Prostate gland (tissue), 2 donors: ENCODE measurements at regions not wholly inside any gene's neighbourhood (a gene's known extent, or its start where the extent isn't known, plus 50 kb on each side); places are given as distances from the start of the nearest gene placed in this dataset.

ENCODE experiments used
- DNase-seq: peaks from one replicate; pipeline ENCODE4 v3.0.0-alpha.2; 2019; ENCODE audit warnings: low spot score
- H3K27ac ChIP-seq, 2 donors: fragments of 200-600 bp; sonication (generic); 2 replicates each; pipeline ENCODE4 v1.5.1; 2017 to 2019
- H3K27me3 ChIP-seq: fragments of 200-600 bp; sonication (generic); replicated peaks from 2 replicates; pipeline ENCODE4 v1.5.1; 2019; ENCODE audit not compliant: insufficient read depth
- H3K36me3 ChIP-seq, 2 donors: fragments of 200-600 bp; sonication (generic); 1 replicate in 1 of 2; 2 replicates in 1 of 2; pipeline versions ENCODE4 v1.5.1 to v1.8.1; 2017 to 2019
- H3K4me1 ChIP-seq: fragments of 200-600 bp; sonication (generic); replicated peaks from 2 replicates; pipeline ENCODE4 v1.5.1; 2019
- H3K4me3 ChIP-seq, 2 donors: fragments of 200-600 bp; sonication (generic); 2 replicates each; pipeline ENCODE4 v1.5.1; 2017 to 2019
- H3K9me3 ChIP-seq: fragments of 200-600 bp; sonication (generic); 2 replicates; pipeline ENCODE4 v1.5.1; 2017
- POLR2A ChIP-seq: fragments of 450-650 bp; IDR thresholded peaks from one replicate; pipeline ENCODE4 v1.6.1; 2016; ENCODE audit warnings: antibody characterized with exemption, mild to moderate bottlenecking
- POLR2AphosphoS5 ChIP-seq: sonication (generic); formaldehyde crosslinking; IDR thresholded peaks from one replicate; pipeline ENCODE4 v1.6.1; 2017; ENCODE audit warnings: antibody characterized with exemption
- WGBS: methylation state at CpG from one replicate; pipeline ENCODE4 v1.1.5; 2018; 5-methylcytosine and 5-hydroxymethylcytosine counted together
- intact Hi-C: fragments of 100-400 bp; cut with DNase I; formaldehyde crosslinking; loops from one replicate; pipeline ENCODE4 v1.14.2; 2022
- TF ChIP-seq, protein P1 (sequence below), 4 experiments: fragments of 200-600 bp in 2 of 4; fragments of 450-650 bp in 2 of 4; sonication (generic) in 2 of 4; IDR thresholded peaks; 1 replicate in 3 of 4; 2 replicates in 1 of 4; pipeline ENCODE4 v1.5.1; 2016 to 2019; ENCODE audit warnings: antibody characterized with exemption in 4 of 4, mild to moderate bottlenecking in 2 of 4, moderate library complexity in 2 of 4

DNA sequence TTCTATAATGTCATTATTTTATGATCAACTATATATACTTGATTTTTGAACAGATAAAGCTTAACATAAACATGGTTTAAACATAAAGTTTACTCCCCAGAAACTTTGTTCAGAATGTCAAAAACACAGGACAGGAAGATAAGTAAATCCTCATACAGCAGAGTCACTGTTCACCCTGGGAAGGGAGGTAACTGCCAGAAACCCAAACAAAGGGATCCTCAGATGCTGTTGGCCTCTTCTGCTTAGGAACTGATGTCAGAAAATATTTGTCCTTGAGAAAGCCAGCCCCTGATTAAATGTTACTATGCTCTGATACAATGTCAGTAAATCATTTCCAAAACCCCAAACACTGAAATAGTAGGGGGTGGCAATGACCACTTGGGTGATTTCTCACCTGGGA lies 185.3 kb downstream of the TJP1 start:
- Histone ChIP-seq H3K27ac (no peak overlapping the region), H3K4me1 (no peaks in the 10 kb centered on the region), H3K27me3 (no peaks in the 10 kb centered on the region), H3K9me3 (no peaks in the 10 kb centered on the region), H3K36me3 (no peaks in the 10 kb centered on the region), H3K4me3 (no peak overlapping the region)
- no peak for DNase-seq
- TF ChIP-seq POLR2AphosphoS5: no peak
- intact Hi-C loops: no loop called here

DNA sequence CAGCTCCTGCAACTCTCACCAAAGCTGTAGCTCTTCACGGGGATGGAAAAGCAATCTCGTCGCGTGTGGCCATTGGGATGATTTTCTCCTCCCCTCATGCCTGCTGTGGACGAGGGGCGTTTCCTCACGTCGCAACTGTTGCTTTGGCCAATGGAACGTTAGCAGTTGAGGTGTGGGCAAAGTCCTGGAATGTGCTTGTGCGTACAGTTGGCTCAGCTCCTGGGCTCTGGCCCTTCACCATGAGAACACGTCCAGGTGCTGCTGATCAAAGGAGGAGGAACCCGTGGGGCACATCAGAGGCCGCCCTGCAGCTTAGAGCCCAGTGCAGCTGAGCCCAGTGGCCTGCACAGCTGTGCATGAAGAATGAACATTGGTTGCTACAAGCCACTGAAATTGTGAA lies 186.1 kb downstream of the TJP1 start:
- no peak for DNase-seq
- Histone ChIP-seq H3K27ac (no peak overlapping the region), H3K36me3 (no peaks in the 10 kb centered on the region), H3K4me3 (no peak overlapping the region), H3K27me3 (no peaks in the 10 kb centered on the region), H3K9me3 (no peaks in the 10 kb centered on the region), H3K4me1 (no peaks in the 10 kb centered on the region)
- WGBS: 32% methylated on average over 11 of the region's 13 CpGs
- intact Hi-C loops: no loop called here
- TF ChIP-seq, protein P1, sequence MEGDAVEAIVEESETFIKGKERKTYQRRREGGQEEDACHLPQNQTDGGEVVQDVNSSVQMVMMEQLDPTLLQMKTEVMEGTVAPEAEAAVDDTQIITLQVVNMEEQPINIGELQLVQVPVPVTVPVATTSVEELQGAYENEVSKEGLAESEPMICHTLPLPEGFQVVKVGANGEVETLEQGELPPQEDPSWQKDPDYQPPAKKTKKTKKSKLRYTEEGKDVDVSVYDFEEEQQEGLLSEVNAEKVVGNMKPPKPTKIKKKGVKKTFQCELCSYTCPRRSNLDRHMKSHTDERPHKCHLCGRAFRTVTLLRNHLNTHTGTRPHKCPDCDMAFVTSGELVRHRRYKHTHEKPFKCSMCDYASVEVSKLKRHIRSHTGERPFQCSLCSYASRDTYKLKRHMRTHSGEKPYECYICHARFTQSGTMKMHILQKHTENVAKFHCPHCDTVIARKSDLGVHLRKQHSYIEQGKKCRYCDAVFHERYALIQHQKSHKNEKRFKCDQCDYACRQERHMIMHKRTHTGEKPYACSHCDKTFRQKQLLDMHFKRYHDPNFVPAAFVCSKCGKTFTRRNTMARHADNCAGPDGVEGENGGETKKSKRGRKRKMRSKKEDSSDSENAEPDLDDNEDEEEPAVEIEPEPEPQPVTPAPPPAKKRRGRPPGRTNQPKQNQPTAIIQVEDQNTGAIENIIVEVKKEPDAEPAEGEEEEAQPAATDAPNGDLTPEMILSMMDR (IDR thresholded peaks at IDR 0.05): no peak

DNA sequence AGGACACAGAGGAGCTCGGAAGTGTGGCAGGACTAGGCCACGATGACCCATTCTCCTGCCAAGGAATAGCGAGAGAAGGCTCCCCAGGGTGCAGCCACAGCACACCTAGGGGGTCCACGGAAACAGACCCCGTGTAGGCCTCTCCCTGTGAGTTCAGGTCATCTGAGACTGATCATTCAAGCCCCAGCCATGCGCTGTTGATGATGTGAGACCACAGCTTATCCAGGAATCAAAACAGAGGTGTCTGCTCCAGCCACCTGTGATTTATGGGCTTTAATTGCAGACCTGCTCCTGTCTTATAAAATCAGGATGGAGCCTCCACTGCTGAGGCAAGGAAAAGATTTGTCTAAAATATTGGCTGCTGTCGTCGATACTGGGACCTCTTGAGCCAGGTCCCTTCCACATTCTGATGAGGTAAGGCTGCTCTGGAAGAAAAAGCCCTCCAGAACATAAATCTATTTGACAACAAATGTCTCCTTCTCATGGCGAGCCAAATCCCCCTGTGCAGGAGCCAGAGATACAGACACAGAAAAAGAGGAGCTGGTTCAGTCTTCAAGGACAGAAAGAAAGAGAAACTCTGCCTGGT lies 186.7 kb downstream of the TJP1 start:
- TF ChIP-seq POLR2AphosphoS5 (no peak), POLR2A (no peak)
- TF ChIP-seq, protein P1 (IDR thresholded peaks at IDR 0.05): no peak
- intact Hi-C loops: no loop called here
- Histone ChIP-seq H3K4me3 (no peak overlapping the region), H3K36me3 (no peaks in the 10 kb centered on the region), H3K9me3 (no peaks in the 10 kb centered on the region), H3K4me1 (no peaks in the 10 kb centered on the region), H3K27ac (no peak overlapping the region), H3K27me3 (no peaks in the 10 kb centered on the region)
- 65% methylated on average over 9 of the region's 9 CpGs for WGBS
- DNase-seq: no peak

DNA sequence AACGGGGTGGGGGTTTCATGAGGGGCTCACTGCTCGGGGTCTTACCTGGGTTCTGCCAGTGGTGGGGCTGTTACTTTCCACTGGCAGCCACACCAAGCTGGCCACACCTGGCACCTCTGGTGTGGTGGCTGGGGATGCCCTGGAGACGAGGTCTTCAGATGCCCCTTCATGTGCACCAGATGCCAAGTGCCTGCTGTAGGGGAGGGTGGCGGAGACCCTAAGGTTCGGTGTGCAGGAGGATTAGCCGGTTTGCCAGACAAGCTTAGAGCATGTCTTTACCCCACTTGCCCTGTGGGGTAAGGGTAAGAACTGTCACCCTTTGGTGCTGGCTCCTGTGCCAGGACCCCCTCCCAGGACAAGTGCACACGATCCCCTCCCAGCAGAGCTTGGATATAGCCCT lies 188.3 kb downstream of the TJP1 start:
- intact Hi-C loops: no loop called here
- no peaks in the 10 kb centered on the region for H3K9me3 ChIP-seq
- no peak for DNase-seq
- H3K36me3 ChIP-seq: no peaks in the 10 kb centered on the region
- no peaks in the 10 kb centered on the region for H3K27me3 ChIP-seq
- no peaks in the 10 kb centered on the region for H3K4me1 ChIP-seq
- no peak overlapping the region for H3K27ac ChIP-seq
- TF ChIP-seq POLR2A (no peak), POLR2AphosphoS5 (no peak)
- TF ChIP-seq, protein P1 (IDR thresholded peaks at IDR 0.05): no peak
- H3K4me3 ChIP-seq: no peak overlapping the region
- 85% methylated on average over 7 of the region's 7 CpGs for WGBS

DNA sequence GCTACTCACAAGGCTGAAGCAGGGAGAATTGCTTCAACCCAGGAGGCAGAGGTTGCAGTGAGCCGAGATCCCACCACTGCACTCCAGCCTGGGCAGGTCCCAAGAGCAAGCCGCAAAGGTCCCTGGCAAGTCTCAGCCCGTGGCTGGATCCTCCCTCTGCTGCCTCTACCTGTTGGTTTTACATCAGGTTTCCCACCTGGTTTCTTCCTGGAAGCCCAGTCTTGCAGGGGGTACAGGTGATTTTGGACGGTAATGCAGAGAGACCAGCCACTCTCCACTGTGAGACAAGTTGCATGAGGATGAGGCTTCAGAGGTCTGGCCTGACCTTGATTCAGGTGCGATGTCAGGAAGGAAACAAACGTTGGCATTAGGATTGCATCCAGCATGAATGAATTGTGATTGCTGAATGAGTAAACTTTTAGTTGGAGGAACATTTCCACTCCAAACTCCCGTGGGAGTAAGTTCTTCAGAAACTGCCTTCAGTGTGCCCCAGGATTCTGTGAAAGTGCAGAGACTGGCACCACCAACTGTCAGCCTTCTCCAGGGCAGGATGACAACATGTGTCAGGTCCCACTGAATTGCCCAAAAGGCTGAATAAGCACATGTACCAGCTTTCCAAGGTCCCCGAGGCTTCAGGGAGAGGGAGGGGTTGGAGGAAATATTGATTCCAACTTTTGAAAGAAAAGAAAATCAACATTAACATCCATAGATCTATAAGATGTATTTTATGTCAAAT lies 189.4 kb downstream of the TJP1 start:
- no peak for DNase-seq
- intact Hi-C loops: no loop called here
- Histone ChIP-seq H3K27ac (no peak overlapping the region), H3K27me3 (no peaks in the 10 kb centered on the region), H3K4me3 (no peak overlapping the region), H3K9me3 (no peaks in the 10 kb centered on the region), H3K4me1 (no peaks in the 10 kb centered on the region), H3K36me3 (no peaks in the 10 kb centered on the region)
- 54% methylated on average over 8 of the region's 8 CpGs for WGBS
- TF ChIP-seq, protein P1 (IDR thresholded peaks at IDR 0.05): no peak
- TF ChIP-seq POLR2A (no peak), POLR2AphosphoS5 (no peak)
